ENCODE measurements at regions not wholly inside any gene's neighbourhood (a gene's known extent, or its start where the extent isn't known, plus 50 kb on each side); places are given as distances from the start of the nearest gene placed in this dataset.

- DNase-seq = no peak
These were observed 116.6 kb upstream of the C14orf180 start for GRCh38 chr14:104462651-104463630.

GRCh38 chr14:104464907-104465306 is 114.7 kb upstream of the C14orf180 start:
- no peak for DNase-seq

- no peak for DNase-seq
These were observed 113.8 kb upstream of the C14orf180 start for GRCh38 chr14:104465482-104466390.

- no peak for DNase-seq
These were observed 112.3 kb upstream of the C14orf180 start for GRCh38 chr14:104467236-104467635.

- no peak for DNase-seq
These were observed 111.9 kb upstream of the C14orf180 start for GRCh38 chr14:104467641-104468040.

GRCh38 chr14:104469591-104469990 is 110.0 kb upstream of the C14orf180 start:
- DNase-seq = no peak

- DNase-seq = no peak
These were observed 109.0 kb upstream of the C14orf180 start for GRCh38 chr14:104470588-104470987.

- no peak for DNase-seq
These were observed 108.5 kb upstream of the C14orf180 start for GRCh38 chr14:104471114-104471513.

GRCh38 chr14:104472073-104472472 is 107.5 kb upstream of the C14orf180 start:
- DNase-seq = no peak

GRCh38 chr14:104472536-104473243 is 106.9 kb upstream of the C14orf180 start:
- no peak for DNase-seq

- no peak for DNase-seq
These were observed 106.4 kb upstream of the C14orf180 start for GRCh38 chr14:104473244-104473565.

- no peak for DNase-seq
These were observed 105.7 kb upstream of the C14orf180 start for GRCh38 chr14:104473649-104474494.

GRCh38 chr14:104474495-104475213 is 104.9 kb upstream of the C14orf180 start:
- no peak for DNase-seq

GRCh38 chr14:104475256-104475655 is 104.3 kb upstream of the C14orf180 start:
- DNase-seq = no peak

GRCh38 chr14:104475802-104476201 is 103.8 kb upstream of the C14orf180 start:
- DNase-seq = no peak

- DNase-seq = no peak
These were observed 103.1 kb upstream of the C14orf180 start for GRCh38 chr14:104476437-104476836.

- DNase-seq = no peak
These were observed 102.4 kb upstream of the C14orf180 start for GRCh38 chr14:104477117-104477623.

GRCh38 chr14:104477666-104478380 is 101.7 kb upstream of the C14orf180 start:
- DNase-seq = peak; percentile 73

- no peak for DNase-seq
These were observed 100.9 kb upstream of the C14orf180 start for GRCh38 chr14:104478656-104479055.

Measured in renal pelvis (tissue), 1 donor.